ENCODE measurements at regions not wholly inside any gene's neighbourhood (a gene's known extent, or its start where the extent isn't known, plus 50 kb on each side); places are given as distances from the start of the nearest gene placed in this dataset.

DNA sequence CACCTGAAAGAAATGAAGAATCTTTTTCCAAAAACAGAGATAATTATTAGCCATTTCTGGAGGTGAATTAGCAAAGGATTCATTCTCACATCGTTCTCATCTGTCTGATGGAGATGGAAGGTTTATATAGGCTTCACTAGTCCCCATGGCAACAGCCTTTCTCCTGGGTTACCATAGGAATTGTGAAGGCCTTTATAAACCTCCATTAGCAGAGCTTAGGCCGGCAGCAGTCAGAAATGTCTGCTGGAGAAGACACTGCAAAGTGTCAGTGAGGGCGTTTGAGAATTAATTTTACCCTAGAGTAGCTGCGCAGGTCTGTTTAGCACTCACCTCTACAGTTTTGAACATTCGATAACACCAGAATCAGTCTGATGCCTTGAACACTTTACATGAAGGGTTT, 290.4 kb upstream of the NR4A3 start:
- DNase-seq (ENCODE audit: low read depth in 2 of 2): no peak

DNA sequence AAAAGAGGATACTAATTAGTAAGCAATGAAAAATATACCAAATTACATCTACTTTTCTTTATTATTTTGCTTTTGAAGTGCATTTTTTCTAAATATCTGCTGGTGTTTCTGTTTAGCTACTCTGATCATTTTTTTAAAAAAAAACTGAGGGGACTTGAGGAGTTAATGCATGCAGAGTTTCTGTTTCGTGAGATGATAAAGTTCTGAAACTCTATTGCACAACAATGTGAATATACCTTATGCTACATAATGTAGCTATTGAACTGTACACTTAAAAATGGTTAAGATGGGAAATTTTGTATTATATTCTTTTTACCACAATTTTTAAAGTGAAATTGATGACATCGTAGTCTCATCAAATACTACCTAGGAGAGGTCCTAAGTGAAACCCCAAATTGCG, 288.3 kb upstream of the NR4A3 start:
- no peak for DNase-seq (ENCODE audit: low read depth in 2 of 2)

DNA sequence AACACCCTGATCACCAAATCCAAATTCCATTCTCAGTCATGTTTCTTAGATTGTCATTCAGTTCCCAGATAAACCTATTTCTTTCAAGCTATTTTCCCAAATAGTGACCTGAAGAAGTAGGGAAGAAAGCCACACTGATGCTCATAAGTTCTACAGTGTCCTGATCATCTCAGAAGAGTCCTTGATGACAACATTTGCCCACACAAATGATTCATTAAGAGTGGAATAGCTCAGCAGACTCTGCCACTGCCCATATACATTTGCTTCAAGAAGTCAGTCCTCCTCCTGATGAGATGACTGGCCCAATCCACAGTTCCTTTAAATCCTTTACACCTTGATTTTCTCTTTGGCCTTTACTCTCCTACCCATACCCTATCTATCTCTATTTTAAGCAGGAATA, 283.7 kb upstream of the NR4A3 start:
- no peak for DNase-seq (ENCODE audit: low read depth in 2 of 2)

DNA sequence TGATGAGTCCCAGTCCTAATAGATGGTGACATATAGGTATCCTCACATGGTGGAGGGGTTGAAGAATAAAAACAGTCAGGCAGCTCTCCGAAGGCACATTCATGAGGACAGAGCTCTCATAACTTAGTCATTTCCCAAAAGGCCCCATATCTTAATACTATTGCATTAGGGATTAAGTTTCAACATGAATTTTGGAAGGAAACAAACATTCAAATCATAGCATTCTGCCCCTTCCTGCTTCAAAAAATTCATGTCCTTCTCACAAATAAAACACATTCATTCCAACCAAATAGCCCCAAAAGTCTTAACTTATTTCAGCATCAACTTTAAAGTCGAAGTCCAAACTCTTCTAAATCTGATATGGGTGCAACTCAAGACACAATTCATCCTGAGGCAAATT, 277.2 kb upstream of the NR4A3 start:
- DNase-seq (ENCODE audit: low read depth in 2 of 2): no peak

DNA sequence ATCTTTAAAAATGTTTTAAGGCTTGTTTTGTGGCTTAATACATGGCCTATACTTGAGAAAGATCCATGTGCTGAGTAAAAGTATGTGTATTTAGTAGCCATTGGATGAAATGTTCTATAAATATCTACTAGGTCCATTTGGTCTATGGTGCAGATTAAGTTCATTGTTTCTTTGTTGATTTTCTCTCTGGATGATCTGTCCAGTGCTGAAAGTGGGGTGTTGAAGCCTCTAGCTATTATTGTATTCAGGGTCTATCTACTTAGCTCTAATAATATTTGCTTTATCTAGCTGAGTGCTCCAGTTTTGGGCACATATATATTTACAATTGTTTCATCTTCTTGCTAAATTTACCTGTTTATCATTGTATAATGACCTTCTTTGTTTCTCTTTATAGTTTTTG, 272.2 kb upstream of the NR4A3 start:
- no peak for DNase-seq (ENCODE audit: low read depth in 2 of 2)

DNA sequence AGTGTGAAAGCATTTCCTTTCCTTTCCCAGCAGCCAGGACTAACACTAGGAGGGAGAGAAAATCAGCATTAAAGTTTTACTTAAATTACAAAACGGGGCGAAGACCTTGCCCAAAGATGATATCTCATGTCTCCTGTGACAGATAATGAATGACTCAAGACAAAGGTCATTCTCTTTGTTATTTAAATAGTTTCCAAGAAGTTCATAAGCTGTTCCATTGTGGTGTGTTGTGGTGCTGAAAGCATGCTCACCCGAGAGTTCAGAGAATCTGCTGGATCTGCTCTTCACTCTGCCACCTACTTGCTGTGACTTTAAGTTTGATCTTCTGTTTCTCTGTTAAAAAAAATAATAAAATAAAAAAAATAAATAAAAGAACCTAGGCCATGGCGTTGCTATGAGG, 265.9 kb upstream of the NR4A3 start:
- no peak for DNase-seq (ENCODE audit: low read depth in 2 of 2)

DNA sequence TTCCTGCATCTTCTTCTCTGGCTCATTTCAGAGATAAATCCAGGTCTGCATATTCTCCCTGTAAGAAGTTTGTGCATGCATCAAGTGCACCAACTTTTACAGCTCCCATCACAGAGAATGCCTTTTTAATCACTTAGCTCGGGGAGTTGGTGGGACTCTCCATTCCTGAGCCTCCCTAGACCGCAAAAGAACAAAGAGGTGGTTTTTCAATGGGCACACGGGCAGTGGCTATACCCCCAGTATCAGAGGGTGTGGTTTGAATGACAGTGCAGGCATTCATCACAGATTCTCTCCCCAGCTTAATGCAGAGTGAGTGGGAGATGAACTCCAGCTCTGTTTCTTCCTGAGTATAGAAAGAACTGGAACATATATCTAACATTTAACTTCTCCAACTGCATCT, 264.7 kb upstream of the NR4A3 start:
- no peak for DNase-seq (ENCODE audit: low read depth in 2 of 2)

DNA sequence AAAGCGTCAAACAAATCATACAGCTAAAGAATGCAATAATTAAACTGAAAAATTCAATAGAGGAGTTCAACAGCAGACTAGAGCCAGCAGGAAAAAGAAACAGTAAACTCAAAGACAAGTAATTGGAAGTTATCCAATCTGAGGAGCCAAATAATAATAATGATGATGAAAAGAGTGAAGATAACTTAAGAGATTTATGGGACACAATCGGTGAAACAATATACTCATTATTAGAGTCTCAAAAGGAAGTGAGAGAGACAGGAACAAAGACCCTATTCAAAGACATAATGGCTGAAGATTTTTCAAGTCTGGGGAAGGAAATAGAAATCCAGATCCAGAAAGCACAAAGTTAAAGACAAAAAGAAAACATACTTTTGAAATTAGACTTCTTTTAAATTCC, 263.9 kb upstream of the NR4A3 start:
- DNase-seq (ENCODE audit: low read depth in 2 of 2): no peak

DNA sequence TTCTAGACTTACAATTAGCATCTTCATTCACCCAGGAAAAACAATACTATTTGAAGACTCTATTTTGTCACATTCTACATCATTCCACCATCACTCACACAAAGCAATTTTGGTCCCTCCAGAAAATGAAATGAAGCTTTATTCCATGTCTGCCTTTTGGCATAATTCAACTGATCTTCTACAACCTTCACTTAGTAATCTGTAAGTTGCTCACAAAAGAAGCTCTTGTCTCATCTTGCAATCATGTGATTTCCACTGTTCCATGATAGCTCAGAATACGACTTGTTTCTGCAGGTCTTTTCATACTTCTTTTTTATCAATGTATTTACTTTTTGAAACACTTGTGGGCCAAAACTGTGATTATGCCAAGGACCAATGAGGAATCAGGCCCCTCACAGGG, 261.9 kb upstream of the NR4A3 start:
- DNase-seq (ENCODE audit: low read depth in 2 of 2): no peak

DNA sequence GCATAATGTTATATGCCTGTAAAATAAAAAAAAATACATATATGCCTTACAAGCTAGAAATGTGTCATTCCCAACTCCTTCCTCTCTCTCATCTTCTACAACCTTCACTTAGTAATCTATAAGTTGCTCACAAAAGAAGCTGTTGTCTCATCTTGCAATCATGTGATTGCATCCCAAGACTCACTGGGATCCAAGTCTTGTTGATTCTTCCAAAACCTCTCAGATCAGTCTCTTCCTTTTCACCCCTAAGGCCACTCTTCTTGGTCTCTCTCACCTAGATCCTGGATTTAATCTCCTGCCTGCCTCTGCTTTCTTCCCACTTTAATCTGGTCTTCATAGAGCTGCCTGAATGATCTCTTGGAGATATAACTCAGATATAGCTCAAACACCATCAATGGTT, 261.1 kb upstream of the NR4A3 start:
- no peak for DNase-seq (ENCODE audit: low read depth in 2 of 2)

DNA sequence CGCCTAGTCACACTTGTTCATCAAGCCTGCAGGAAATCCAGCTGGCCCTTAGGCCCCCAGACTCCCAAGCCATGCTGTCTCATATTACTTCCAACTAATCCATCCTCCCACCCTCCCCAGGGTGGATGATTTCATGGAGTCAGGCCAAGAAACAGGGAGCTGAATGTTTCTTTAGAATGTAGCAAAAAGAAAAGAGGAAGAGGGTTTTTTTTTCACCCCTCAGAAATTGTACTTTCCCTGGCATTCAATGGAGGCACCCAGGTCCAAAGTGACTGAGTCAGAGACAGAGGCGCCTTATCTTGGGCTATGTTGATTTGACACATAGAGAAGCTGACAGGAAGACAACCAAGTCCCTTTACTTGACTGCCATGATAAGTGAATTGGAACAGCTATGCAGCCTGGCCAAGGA, 260.2 kb upstream of the NR4A3 start:
- DNase-seq (ENCODE audit: low read depth in 2 of 2): no peak

DNA sequence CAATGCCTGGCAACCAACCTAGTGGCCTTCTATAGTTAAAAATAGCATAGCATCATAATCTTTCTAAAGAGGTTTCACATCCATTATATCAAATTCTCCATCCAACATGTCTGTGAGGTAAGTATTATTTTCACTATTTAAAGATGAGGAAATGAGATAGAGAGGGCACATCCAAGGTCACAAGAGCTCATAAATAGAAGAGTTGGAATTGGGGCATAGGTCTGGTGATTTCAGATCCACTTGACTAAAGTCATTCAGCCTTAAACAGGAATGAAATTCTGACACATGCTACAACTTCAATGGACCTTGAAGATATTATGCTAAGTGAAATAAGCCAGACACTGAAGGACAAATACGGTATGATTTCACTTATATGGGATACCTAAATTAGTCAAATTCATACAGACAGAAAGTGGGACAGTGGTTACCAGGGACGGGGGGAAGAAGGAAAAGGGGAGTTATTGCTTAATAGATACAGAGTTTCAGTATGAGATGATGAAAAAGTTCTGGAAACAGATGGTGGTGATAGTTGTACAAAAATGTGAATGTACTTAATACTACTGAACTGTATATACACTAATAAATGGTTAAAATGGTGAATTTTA, 259.6 kb upstream of the NR4A3 start:
- DNase-seq (ENCODE audit: low read depth in 2 of 2): no peak

DNA sequence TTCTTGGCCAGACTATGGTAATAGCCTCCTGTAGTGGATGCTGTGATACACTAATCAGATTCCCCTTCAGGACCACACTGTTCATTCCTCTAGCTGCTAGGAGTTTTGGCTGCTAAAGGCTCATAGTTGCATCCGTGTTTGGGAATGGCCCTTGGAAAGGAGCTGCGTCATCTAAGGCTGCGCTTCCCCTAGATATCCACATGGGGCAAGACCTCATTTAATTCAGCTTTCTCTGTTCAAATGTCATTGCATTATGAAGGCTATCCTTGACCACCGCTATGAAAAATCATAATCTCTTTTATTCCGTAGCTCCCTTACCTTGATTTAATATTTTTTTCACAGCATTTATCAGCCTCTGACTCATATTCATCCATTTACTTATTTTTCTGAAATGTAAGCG, 258.3 kb upstream of the NR4A3 start:
- DNase-seq (ENCODE audit: low read depth in 2 of 2): no peak

DNA sequence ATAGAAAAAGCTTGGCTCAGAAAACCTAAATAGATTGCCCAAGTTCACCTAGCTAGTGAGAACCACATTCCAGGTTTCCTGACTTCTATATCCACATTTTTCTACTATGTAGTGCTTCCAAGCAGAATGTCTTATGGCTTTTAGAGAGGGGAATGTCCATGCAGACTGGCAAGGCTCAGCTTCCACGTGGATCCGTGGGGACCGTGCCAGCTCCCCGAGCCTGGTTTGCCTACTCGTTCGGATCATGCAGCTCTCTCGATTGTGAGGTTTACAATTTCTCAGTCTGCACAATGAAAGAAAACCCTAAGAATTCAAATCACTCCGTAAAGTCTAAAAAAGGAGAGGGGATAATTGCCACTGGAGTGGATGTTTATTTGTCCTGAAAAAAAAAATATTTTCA, 256.5 kb upstream of the NR4A3 start:
- DNase-seq (ENCODE audit: low read depth in 2 of 2): no peak

DNA sequence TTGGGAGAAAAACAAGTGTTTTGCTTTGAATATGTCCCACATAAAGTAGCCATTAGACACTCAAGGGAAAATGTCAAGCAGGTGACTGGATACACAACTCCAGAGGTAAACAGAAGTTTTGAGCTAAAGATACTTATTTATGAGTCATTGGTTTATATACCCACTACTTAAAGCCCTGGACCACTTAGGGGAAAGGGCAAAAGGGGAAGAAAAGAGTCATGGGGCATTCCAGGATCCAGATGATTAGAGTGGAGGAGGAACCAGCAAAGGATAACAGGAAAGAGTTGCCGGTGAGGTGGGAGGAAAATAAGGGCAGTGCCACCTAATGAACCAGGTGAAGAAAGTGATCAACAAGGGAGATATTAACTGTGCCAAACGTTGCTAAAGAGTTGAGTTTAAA, 254.2 kb upstream of the NR4A3 start:
- no peak for DNase-seq (ENCODE audit: low read depth in 2 of 2)

DNA sequence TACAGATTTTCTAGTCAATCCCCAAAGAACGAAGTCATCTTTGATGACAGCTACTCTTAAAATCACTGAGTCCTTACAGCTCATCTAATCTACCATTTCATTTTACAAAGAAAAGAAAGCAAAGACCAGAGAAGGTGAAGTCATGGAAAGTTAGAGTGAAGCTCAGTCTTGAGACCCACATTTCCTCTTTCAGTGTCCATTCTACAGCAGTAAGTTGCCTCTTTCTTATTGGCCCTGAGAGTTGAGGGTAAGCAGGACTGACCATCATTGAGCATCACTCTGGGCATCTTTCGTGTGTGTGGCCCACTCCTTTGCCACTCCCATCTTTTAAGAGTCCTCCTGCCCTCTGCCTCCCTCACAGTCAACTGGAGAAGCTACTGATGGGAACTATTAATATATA, 251.8 kb upstream of the NR4A3 start:
- no peak for DNase-seq (ENCODE audit: low read depth in 2 of 2)

DNA sequence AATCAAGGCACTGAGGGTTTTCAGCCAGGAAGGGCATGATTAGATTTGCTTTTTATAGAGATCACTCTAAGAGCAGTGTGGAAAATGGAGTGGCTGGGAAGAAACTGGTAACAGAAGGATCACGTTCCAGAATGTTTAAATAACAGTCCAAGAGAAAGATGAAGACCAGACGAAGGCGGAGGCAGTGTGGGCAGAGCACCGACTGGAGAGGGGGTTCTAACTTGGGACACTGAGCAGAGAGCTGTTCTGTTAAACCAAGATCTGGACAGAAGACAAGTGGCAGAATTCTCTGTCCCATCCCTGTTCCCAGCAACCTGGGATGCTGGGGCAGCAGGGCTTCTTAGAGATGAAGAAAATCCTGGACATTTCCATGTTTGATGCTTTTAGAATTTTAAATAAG, 249.1 kb upstream of the NR4A3 start:
- DNase-seq (ENCODE audit: low read depth in 2 of 2): no peak

DNA sequence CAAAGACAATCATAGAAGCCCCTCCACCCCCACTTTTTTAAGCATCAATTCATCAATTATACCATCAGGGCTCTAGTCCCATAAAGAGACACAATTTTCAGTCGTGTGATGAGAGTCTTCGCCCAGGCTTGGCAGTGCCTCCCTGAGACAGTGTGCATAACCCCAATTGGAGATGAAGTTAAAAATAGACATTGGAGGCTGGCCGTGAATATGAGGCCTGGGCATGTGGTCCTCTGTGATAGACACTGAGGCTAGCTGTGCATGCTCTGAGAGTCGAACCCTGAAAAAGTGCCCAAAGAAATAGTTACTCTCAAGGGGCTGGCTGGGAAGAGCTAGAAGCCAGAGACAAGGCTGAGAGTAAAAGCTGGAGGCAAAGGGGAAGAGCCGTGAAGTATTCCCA, 248.6 kb upstream of the NR4A3 start:
- no peak for DNase-seq (ENCODE audit: low read depth in 2 of 2)

DNA sequence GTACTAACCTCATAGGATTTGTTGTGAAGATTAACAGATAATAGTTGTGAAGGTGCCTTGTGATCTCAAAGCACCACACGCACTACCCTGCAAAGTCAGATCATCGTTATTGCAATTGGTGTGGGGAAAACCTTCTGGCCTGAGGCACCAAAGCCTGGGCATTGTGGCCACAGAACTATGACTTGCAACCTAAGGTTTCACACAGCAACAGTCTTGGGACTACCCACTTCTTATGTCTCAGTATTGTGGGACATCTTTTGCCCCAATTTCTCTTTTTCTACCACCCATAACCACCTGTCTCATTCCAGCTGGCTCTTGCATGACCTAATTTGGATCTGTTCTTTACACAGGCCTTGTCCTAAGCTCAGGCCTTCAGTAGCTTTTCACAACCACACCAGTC, 247.8 kb upstream of the NR4A3 start:
- DNase-seq (ENCODE audit: low read depth in 2 of 2): no peak

DNA sequence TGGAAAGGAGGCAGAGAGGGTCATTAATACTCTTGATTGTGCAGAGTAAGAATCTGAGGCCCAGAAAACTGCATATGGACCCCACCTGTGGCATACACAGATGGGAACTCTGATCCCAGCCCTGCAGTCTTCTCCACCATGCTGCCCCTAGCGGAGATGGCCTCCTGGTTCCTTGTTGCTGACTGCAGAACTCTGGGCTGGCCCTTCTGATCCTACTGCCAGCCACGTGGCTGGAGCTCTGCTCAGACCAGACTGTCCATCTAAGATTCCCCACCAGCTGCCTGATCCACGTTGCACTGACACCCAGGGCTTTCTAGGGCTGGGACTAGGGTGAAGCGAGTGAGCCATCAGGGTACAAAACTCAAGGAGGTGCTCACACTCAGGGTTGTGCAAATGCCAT, 245.7 kb upstream of the NR4A3 start:
- no peak for DNase-seq (ENCODE audit: low read depth in 2 of 2)

DNA sequence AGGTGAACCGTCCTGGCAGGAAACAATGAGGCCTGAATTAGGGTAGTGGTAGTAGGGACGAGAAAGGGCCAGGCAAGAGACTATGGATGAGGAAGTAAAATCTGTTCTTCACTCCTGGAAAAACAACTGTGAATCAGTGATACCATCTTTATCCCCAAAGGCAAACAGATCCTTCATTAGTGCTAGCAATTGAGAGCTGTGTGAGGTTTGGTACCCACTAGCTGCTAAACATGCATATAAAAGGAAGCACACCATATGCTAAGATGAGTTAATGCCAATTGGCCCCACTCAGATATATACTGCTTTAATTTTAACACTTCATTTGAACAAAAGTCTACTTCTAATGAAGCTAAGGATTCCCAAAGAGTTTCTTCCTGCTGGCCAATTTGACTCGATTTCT, 244.8 kb upstream of the NR4A3 start:
- DNase-seq (ENCODE audit: low read depth in 2 of 2): no peak

DNA sequence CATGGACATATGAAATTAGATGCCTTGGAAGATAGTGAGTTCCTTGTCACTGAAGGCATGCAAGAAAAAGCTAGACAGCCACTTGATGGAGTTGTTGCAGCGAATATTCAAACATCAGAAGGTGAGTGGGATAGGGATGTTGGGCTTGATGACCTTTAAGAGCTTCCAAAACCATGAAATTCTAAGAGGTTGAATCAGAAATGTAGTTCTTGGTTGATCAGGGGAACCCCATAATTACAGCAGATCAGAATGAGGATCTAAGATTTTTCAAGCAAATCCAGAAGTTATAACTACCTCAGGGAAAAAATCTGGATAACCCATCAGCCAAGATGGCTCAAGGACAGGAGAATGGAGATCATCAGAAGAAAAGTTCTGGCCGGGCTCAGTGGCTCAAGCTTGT, 244.3 kb upstream of the NR4A3 start:
- DNase-seq (ENCODE audit: low read depth in 2 of 2): no peak

DNA sequence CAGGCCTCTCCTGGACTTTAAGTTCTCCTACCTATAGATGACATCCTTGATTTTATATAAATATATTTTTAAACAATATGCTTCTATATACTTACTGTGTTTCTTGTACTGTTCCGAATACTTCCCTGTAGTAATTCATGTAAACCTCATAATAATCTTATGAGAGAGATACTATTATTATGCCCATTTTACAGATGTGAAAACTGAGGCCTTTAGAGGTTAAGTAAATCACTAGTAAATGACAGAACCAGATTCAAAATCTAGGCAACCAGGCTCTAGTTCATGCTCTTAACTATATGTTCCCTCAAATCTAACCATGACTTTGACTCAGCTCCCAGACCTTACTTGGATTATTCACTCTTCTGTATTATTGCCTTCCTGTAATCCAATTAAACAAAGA, 243.0 kb upstream of the NR4A3 start:
- DNase-seq (ENCODE audit: low read depth in 2 of 2): no peak

DNA sequence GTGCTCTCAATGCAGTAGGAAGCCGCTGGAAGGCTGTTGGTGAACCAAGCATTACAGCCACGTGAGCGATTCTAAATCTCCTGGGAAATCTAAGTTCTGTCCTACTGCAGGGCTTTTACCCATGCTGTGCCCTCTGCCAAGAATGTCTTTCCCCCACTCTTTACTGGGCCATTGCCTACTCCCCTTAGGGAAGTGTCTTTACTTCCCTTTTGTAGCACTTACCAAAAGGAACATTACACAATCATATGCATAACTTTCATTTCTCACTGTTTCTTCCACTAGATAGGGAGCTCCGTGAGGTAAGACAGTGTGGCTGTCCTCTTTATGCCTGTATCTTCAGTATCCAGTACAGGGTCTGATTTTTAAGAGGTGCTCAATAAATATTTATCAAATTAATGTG, 241.7 kb upstream of the NR4A3 start:
- DNase-seq (ENCODE audit: low read depth in 2 of 2): no peak

DNA sequence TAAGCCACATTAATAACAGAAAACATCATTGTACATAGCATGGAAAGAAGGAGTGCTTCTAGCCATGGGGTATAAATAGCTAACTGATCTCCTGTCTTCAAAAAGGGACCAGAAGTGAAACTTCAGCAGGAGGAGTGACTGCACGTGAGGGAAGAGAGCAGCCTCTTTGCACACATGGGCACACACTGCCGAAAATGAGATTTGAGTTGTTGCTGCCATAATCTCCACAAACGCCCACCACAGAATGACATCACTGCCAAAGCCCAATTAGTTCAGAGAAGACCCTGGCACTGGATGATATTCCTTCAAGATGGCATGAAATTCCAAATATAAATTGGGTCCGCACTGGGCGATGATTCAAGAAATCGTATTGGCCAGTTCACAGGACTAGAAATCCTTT, 238.9 kb upstream of the NR4A3 start:
- DNase-seq (ENCODE audit: low read depth in 2 of 2): no peak
